Transverse colon (tissue), 4 donors: ENCODE measurements at regions not wholly inside any gene's neighbourhood (a gene's known extent, or its start where the extent isn't known, plus 50 kb on each side); places are given as distances from the start of the nearest gene placed in this dataset.

Experiments used
- DNase-seq: peaks from one replicate; pipeline ENCODE4 v3.0.0-alpha.2; 2019
- H3K27ac ChIP-seq, 4 donors: fragments of 200-600 bp; sonication (generic); 2 replicates each; pipeline ENCODE4 v1.5.1; 2016 to 2018; ENCODE audit warnings: inconsistent platforms in 4 of 4
- H3K27me3 ChIP-seq: fragments of 200-600 bp; sonication (generic); 2 replicates; pipeline ENCODE4 v1.5.1; 2017; ENCODE audit warnings: inconsistent platforms
- H3K36me3 ChIP-seq, 4 donors: fragments of 200-600 bp; sonication (generic); 2 replicates each; pipeline ENCODE4 v1.5.1; 2017 to 2019; ENCODE audit warnings: inconsistent platforms in 4 of 4
- H3K4me1 ChIP-seq, 4 donors: fragments of 200-600 bp; sonication (generic); 2 replicates each; pipeline ENCODE4 v1.5.1; 2017 to 2020; ENCODE audit warnings: inconsistent platforms in 4 of 4
- H3K4me3 ChIP-seq, 4 donors: fragments of 200-600 bp; sonication (generic); 1 replicate in 1 of 4; 2 replicates in 3 of 4; pipeline versions ENCODE4 v1.5.1 to v1.6.1; 2017 to 2019; ENCODE audit warnings: inconsistent platforms in 4 of 4
- H3K9me3 ChIP-seq, 2 donors: fragments of 200-600 bp; sonication (generic); 2 replicates each; pipeline ENCODE4 v1.5.1; 2017 to 2019; ENCODE audit warnings: inconsistent platforms in 2 of 2
- EP300 ChIP-seq: sonication (generic); formaldehyde crosslinking; IDR thresholded peaks from one replicate; pipeline ENCODE4 v1.6.1; 2017; ENCODE audit warnings: antibody characterized with exemption, low read depth
- POLR2A ChIP-seq: fragments of 450-650 bp; IDR thresholded peaks from one replicate; pipeline ENCODE4 v1.6.1; 2016; ENCODE audit warnings: antibody characterized with exemption, mild to moderate bottlenecking, moderate library complexity
- POLR2AphosphoS5 ChIP-seq, 3 donors: sonication (generic); formaldehyde crosslinking; IDR thresholded peaks; one replicate each; pipeline ENCODE4 v1.6.1; 2016; ENCODE audit warnings: antibody characterized with exemption in 3 of 3
- WGBS, 2 donors: methylation state at CpG; one replicate each; pipeline ENCODE4 v1.1.5; 2018; ENCODE audit warnings: low coverage in 1 of 2; 5-methylcytosine and 5-hydroxymethylcytosine counted together
- in situ Hi-C, 4 donors: fragments of 200-750 bp; cut with MboI; loops; one replicate each; pipeline versions ENCODE4 v1.15.0 to v1.15.1; 2017; ENCODE audit warnings: low sequenced_read_pairs in 3 of 4, low pct_ligation_motif_present in 1 of 4, low pct_unique_long_range_greater_than_20kb in 1 of 4
- intact Hi-C: fragments of 100-400 bp; cut with DNase I; formaldehyde crosslinking; loops from one replicate; pipeline ENCODE4 v1.15.1; 2023; ENCODE audit warnings: low total_unique reads
- TF ChIP-seq, protein P1 (sequence below), 5 experiments: fragments of 200-600 bp in 3 of 5; fragments of 450-650 bp in 2 of 5; sonication (generic) in 3 of 5; IDR thresholded peaks; 1 replicate in 2 of 5; 2 replicates in 3 of 5; pipeline ENCODE4 v1.5.1; 2016 to 2017; ENCODE audit warnings: antibody characterized with exemption in 5 of 5, inconsistent platforms in 3 of 5, mild to moderate bottlenecking in 2 of 5, moderate library complexity in 1 of 5

GRCh38 chr12:74906224-74906623 is 303.4 kb downstream of the KCNC2 start:
- intact Hi-C loops (no loop called here), in situ Hi-C loops (no loop called here)
- 93 to 100% methylated on average over 4 to 5 of the region's 5 CpGs for WGBS, 2 donors

DNA sequence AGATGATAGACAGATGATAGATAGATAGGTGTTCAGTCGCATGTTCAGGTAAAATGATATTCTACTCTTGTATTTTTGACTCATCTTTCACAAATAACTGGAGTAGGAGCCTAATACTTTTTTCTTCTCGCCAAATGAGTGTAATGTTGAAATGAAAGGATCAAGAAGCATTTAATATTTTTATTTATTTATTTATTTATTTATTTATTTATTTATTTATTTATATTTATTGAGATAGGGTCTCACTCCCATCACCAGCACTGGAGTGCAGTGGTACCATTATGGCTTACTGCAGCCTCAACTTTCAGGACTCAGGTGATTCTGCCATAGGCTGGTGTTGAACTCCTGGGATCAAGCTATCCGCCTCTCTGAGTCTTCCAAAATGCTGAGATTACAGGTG is 298.8 kb downstream of the KCNC2 start:
- no peak for DNase-seq
- no peaks in the 10 kb centered on the region for H3K27me3 ChIP-seq
- no peak overlapping the region for H3K4me3 ChIP-seq
- 88 to 90% methylated on average over 3 of the region's 3 CpGs for WGBS, 2 donors
- no peaks in the 10 kb centered on the region for H3K4me1 ChIP-seq
- no peak overlapping the region for H3K27ac ChIP-seq
- no peak for TF ChIP-seq EP300
- TF ChIP-seq POLR2AphosphoS5 (IDR thresholded peaks at IDR 0.05), result no peak
- TF ChIP-seq, protein P1, sequence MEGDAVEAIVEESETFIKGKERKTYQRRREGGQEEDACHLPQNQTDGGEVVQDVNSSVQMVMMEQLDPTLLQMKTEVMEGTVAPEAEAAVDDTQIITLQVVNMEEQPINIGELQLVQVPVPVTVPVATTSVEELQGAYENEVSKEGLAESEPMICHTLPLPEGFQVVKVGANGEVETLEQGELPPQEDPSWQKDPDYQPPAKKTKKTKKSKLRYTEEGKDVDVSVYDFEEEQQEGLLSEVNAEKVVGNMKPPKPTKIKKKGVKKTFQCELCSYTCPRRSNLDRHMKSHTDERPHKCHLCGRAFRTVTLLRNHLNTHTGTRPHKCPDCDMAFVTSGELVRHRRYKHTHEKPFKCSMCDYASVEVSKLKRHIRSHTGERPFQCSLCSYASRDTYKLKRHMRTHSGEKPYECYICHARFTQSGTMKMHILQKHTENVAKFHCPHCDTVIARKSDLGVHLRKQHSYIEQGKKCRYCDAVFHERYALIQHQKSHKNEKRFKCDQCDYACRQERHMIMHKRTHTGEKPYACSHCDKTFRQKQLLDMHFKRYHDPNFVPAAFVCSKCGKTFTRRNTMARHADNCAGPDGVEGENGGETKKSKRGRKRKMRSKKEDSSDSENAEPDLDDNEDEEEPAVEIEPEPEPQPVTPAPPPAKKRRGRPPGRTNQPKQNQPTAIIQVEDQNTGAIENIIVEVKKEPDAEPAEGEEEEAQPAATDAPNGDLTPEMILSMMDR (IDR thresholded peaks at IDR 0.05), result no peak
- no peak for TF ChIP-seq POLR2A
- no peaks in the 10 kb centered on the region for H3K9me3 ChIP-seq
- intact Hi-C loops, result no loop called here
- H3K36me3 ChIP-seq, result no peaks in the 10 kb centered on the region
- in situ Hi-C loops, result no loop called here

More at GRCh38 chr12:74906224-74906623, 303.4 kb downstream of the KCNC2 start:
- no peak for DNase-seq
- H3K36me3 ChIP-seq, result no peaks in the 10 kb centered on the region
- no peak overlapping the region for H3K27ac ChIP-seq
- TF ChIP-seq, protein P1 (IDR thresholded peaks at IDR 0.05), result no peak
- TF ChIP-seq POLR2A (no peak), EP300 (no peak), POLR2AphosphoS5 (IDR thresholded peaks at IDR 0.05) (no peak)
- no peaks in the 10 kb centered on the region for H3K27me3 ChIP-seq
- H3K9me3 ChIP-seq, result no peaks in the 10 kb centered on the region
- no peak overlapping the region for H3K4me3 ChIP-seq
- H3K4me1 ChIP-seq, result no peaks in the 10 kb centered on the region

GRCh38 chr12:74914378-74914777 is 295.3 kb downstream of the KCNC2 start:
- Histone ChIP-seq H3K27me3 (no peaks in the 10 kb centered on the region), H3K36me3 (no peaks in the 10 kb centered on the region), H3K27ac (no peak overlapping the region), H3K4me1 (no peaks in the 10 kb centered on the region), H3K4me3 (no peak overlapping the region), H3K9me3 (no peaks in the 10 kb centered on the region)
- 85 to 100% methylated on average over 2 to 3 of the region's 3 CpGs for WGBS, 2 donors
- intact Hi-C loops, result no loop called here
- TF ChIP-seq, protein P1 (IDR thresholded peaks at IDR 0.05), result no peak
- TF ChIP-seq EP300 (no peak), POLR2AphosphoS5 (IDR thresholded peaks at IDR 0.05) (no peak), POLR2A (no peak)
- no peak for DNase-seq
- in situ Hi-C loops, result no loop called here

- H3K4me1 ChIP-seq, result no peaks in the 10 kb centered on the region
- H3K4me3 ChIP-seq, result no peak overlapping the region
- H3K27me3 ChIP-seq, result no peaks in the 10 kb centered on the region
- no peak overlapping the region for H3K27ac ChIP-seq
- no peaks in the 10 kb centered on the region for H3K36me3 ChIP-seq
- TF ChIP-seq, protein P1 (IDR thresholded peaks at IDR 0.05), result no peak
- no peak for TF ChIP-seq POLR2A
- TF ChIP-seq EP300, result no peak
- no peak for TF ChIP-seq POLR2AphosphoS5 (IDR thresholded peaks at IDR 0.05)
- intact Hi-C loops (no loop called here), in situ Hi-C loops (no loop called here)
- DNase-seq, result no peak
- H3K9me3 ChIP-seq, result no peaks in the 10 kb centered on the region
Measured at GRCh38 chr12:74915718-74916117, 293.9 kb downstream of the KCNC2 start.
